Right atrium auricular region (tissue), 2 donors: ENCODE measurements at regions not wholly inside any gene's neighbourhood (a gene's known extent, or its start where the extent isn't known, plus 50 kb on each side); places are given as distances from the start of the nearest gene placed in this dataset.

Experiments
- DNase-seq: peaks from one replicate; pipeline ENCODE4 v3.0.0-alpha.2; 2019; ENCODE audit warnings: low spot score
- H3K27ac ChIP-seq, 2 donors: fragments of 200-600 bp; sonication (generic); 1 replicate in 1 of 2; 2 replicates in 1 of 2; pipeline ENCODE4 v1.5.1; 2016 to 2019
- H3K27me3 ChIP-seq, 2 donors: fragments of 200-600 bp; sonication (generic); one replicate each; pipeline versions ENCODE4 v1.5.1 to v1.6.0; 2017 to 2019
- H3K36me3 ChIP-seq: fragments of 200-600 bp; sonication (generic); one replicate; pipeline ENCODE4 v1.5.1; 2016
- H3K4me1 ChIP-seq, 2 donors: fragments of 200-600 bp; sonication (generic); one replicate each; pipeline versions ENCODE4 v1.5.1 to v1.6.0; 2017 to 2019
- H3K4me3 ChIP-seq, 2 donors: fragments of 200-600 bp; sonication (generic); 1 replicate in 1 of 2; 2 replicates in 1 of 2; pipeline ENCODE4 v1.5.1; 2017 to 2019; ENCODE audit warnings: mild to moderate bottlenecking in 1 of 2, moderate library complexity in 1 of 2
- H3K9me3 ChIP-seq, 2 donors: fragments of 200-600 bp; sonication (generic); one replicate each; pipeline ENCODE4 v1.5.1; 2019
- TF ChIP-seq, protein P1 (sequence below), 2 donors: fragments of 200-600 bp; sonication (generic); IDR thresholded peaks; one replicate each; pipeline ENCODE4 v1.5.1; 2019; ENCODE audit warnings: antibody characterized with exemption in 2 of 2

DNA sequence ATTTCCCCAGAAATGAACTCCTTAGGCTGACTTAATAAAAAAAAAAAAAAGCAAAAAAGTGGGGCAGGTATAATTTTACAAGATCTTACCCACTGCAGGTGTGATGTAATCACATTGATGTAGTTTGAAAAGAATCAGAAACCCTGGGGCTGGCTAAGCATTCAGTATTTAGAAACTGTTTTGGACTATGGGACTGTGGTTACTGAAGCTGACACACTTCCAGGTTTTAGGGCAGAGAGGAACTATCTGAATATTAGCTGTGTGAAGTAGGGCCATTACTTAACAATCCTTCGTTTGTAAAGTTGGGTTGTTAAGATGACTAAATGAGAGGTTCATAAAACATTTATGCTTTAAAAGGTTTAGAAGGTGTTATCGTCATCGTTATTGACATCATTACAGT lies 165.3 kb downstream of the FASLG start:
- no peak for DNase-seq
- Histone ChIP-seq H3K9me3 (no peaks in the 10 kb centered on the region), H3K27me3 (no peaks in the 10 kb centered on the region), H3K27ac (no peak overlapping the region), H3K4me1 (peaks cover 0 to under 1% of the 10 kb centered on the region in 2 donors), H3K4me3 (no peak overlapping the region), H3K36me3 (no peaks in the 10 kb centered on the region)
- TF ChIP-seq, protein P1, sequence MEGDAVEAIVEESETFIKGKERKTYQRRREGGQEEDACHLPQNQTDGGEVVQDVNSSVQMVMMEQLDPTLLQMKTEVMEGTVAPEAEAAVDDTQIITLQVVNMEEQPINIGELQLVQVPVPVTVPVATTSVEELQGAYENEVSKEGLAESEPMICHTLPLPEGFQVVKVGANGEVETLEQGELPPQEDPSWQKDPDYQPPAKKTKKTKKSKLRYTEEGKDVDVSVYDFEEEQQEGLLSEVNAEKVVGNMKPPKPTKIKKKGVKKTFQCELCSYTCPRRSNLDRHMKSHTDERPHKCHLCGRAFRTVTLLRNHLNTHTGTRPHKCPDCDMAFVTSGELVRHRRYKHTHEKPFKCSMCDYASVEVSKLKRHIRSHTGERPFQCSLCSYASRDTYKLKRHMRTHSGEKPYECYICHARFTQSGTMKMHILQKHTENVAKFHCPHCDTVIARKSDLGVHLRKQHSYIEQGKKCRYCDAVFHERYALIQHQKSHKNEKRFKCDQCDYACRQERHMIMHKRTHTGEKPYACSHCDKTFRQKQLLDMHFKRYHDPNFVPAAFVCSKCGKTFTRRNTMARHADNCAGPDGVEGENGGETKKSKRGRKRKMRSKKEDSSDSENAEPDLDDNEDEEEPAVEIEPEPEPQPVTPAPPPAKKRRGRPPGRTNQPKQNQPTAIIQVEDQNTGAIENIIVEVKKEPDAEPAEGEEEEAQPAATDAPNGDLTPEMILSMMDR (IDR thresholded peaks at IDR 0.05) = no peak

- no peaks in the 10 kb centered on the region for H3K9me3 ChIP-seq
- DNase-seq = no peak
- TF ChIP-seq, protein P1 (IDR thresholded peaks at IDR 0.05) = peak; percentile 55 to 77
- H3K27ac ChIP-seq = peak overlapping the region; percentile 67 to 72
- no peaks in the 10 kb centered on the region for H3K27me3 ChIP-seq
- H3K4me3 ChIP-seq = peak overlapping the region in 1 of 2 donors; percentile 16
- H3K36me3 ChIP-seq = no peaks in the 10 kb centered on the region
- no peaks in the 10 kb centered on the region for H3K4me1 ChIP-seq
Measured at GRCh38 chr1:172826096-172826741, 167.3 kb downstream of the FASLG start.

- no peaks in the 10 kb centered on the region for H3K9me3 ChIP-seq
- H3K27me3 ChIP-seq = no peaks in the 10 kb centered on the region
- H3K36me3 ChIP-seq = no peaks in the 10 kb centered on the region
- H3K4me1 ChIP-seq = no peaks in the 10 kb centered on the region
- no peak overlapping the region for H3K4me3 ChIP-seq
- no peak for DNase-seq
- peak overlapping the region in 1 of 2 donors; percentile 72 for H3K27ac ChIP-seq
- TF ChIP-seq, protein P1 (IDR thresholded peaks at IDR 0.05) = no peak
Measured at GRCh38 chr1:172827301-172827700, 168.4 kb downstream of the FASLG start.

GRCh38 chr1:172827841-172828240 lies 168.9 kb downstream of the FASLG start:
- TF ChIP-seq, protein P1 (IDR thresholded peaks at IDR 0.05) = no peak
- Histone ChIP-seq H3K4me1 (no peaks in the 10 kb centered on the region), H3K4me3 (no peak overlapping the region), H3K27me3 (no peaks in the 10 kb centered on the region), H3K9me3 (no peaks in the 10 kb centered on the region), H3K27ac (no peak overlapping the region), H3K36me3 (no peaks in the 10 kb centered on the region)
- no peak for DNase-seq

GRCh38 chr1:172832006-172832725 lies 173.3 kb downstream of the FASLG start:
- Histone ChIP-seq H3K27me3 (no peaks in the 10 kb centered on the region), H3K4me3 (no peak overlapping the region), H3K9me3 (no peaks in the 10 kb centered on the region), H3K27ac (no peak overlapping the region), H3K4me1 (no peaks in the 10 kb centered on the region), H3K36me3 (no peaks in the 10 kb centered on the region)
- no peak for DNase-seq
- TF ChIP-seq, protein P1 (IDR thresholded peaks at IDR 0.05) = no peak
